Fibroblast of skin of abdomen (primary cell): ENCODE measurements at regions not wholly inside any gene's neighbourhood (a gene's known extent, or its start where the extent isn't known, plus 50 kb on each side); places are given as distances from the start of the nearest gene placed in this dataset.
"Not testable (repeated sequence)": the region's sequence is repeated elsewhere in the genome, so short reads cannot be mapped to it uniquely, and the experiment has no call there.

Experiments
- DNase-seq: peaks from one replicate; pipeline ENCODE4 v3.0.0-alpha.2; 2013

GRCh38 chr1:100791586-100791985 is 72.0 kb downstream of the VCAM1 start:
- no peak for DNase-seq

GRCh38 chr1:100793659-100794058 is 74.1 kb downstream of the VCAM1 start:
- DNase-seq: no peak

GRCh38 chr1:100794748-100795645 is 75.5 kb downstream of the VCAM1 start:
- DNase-seq: peak; percentile 60

GRCh38 chr1:100795646-100795985 is 76.1 kb downstream of the VCAM1 start:
- DNase-seq: no peak

GRCh38 chr1:100796046-100796445 is 76.5 kb downstream of the VCAM1 start:
- DNase-seq: no peak

- DNase-seq: no peak
Observed at GRCh38 chr1:100799548-100799947, 80.0 kb downstream of the VCAM1 start.

- peak; percentile 31 for DNase-seq
Observed at GRCh38 chr1:100799954-100800612, 80.5 kb downstream of the VCAM1 start.

GRCh38 chr1:100801256-100801655 is 81.7 kb downstream of the VCAM1 start:
- not testable (repeated sequence) for DNase-seq

GRCh38 chr1:100803280-100803679 is 83.7 kb downstream of the VCAM1 start:
- not testable (repeated sequence) for DNase-seq

- DNase-seq: peak; percentile 15
Observed at GRCh38 chr1:100806601-100807000, 87.1 kb downstream of the VCAM1 start.

- peak; percentile 46 for DNase-seq
Observed at GRCh38 chr1:100810360-100810759, 84.3 kb downstream of the EXTL2 start.

GRCh38 chr1:100811808-100812207 is 82.8 kb downstream of the EXTL2 start:
- DNase-seq: peak; percentile 76

- not testable (repeated sequence) for DNase-seq
Observed at GRCh38 chr1:100814938-100815337, 79.7 kb downstream of the EXTL2 start.

- no peak for DNase-seq
Observed at GRCh38 chr1:100816049-100816448, 78.6 kb downstream of the EXTL2 start.

GRCh38 chr1:100820195-100820594 is 74.4 kb downstream of the EXTL2 start:
- DNase-seq: not testable (repeated sequence)

GRCh38 chr1:100821919-100822318 is 72.7 kb downstream of the EXTL2 start:
- not testable (repeated sequence) for DNase-seq
